ENCODE measurements at regions not wholly inside any gene's neighbourhood (a gene's known extent, or its start where the extent isn't known, plus 50 kb on each side); places are given as distances from the start of the nearest gene placed in this dataset.

GRCh38 chr10:3412071-3412582 is 239.5 kb upstream of the PITRM1 start:
- no peaks in the 10 kb centered on the region for H4K20me1 ChIP-seq (ENCODE audit: insufficient read depth)
- ChIA-PET CTCF (no interaction called here), POLR2A (no interaction called here)
- no peak overlapping the region for H3K9ac ChIP-seq
- H3K36me3 ChIP-seq (replicated peaks in 1 of 2; ENCODE audit: control insufficient read depth in 1 of 2, insufficient read depth in 2 of 2, low read length in 1 of 2), result no peaks in the 10 kb centered on the region
- no peaks in the 10 kb centered on the region for H3K9me2 ChIP-seq
- no peak overlapping the region for H3K27ac ChIP-seq (ENCODE audit: low read depth in 2 of 2, low read length in 1 of 2)
- H3K79me2 ChIP-seq (ENCODE audit: insufficient read depth), result no peaks in the 10 kb centered on the region
- no peak overlapping the region for H3K4me2 ChIP-seq
- 87% methylated on average over 3 of the region's 5 CpGs for WGBS (ENCODE audit: low lambda C conversion rate)
- no peaks in the 10 kb centered on the region; a peak in 1 of 4 replicates for H3K4me1 ChIP-seq (ENCODE audit: control insufficient read depth in 1 of 2, insufficient read depth in 2 of 2, low read depth in 1 of 2, low read length in 1 of 2)
- no peak overlapping the region for H2AFZ ChIP-seq (ENCODE audit: low read depth)
- no peak overlapping the region for H3K4me3 ChIP-seq (ENCODE audit: low read depth in 2 of 2, low read length in 1 of 2)
- TF ChIP-seq TAF1 (IDR thresholded peaks at IDR 0.05; ENCODE audit: borderline replicate concordance, low read depth, low read length) (no peak), MEF2A (IDR thresholded peaks at IDR 0.05; ENCODE audit: borderline replicate concordance, low read depth) (no peak), REST (IDR thresholded peaks at IDR 0.05; ENCODE audit: low read depth, low read length) (no peak), TCF12 (IDR thresholded peaks at IDR 0.05) (no peak), RAD21 (IDR thresholded peaks at IDR 0.05; ENCODE audit: low read length) (no peak), PBX3 (IDR thresholded peaks at IDR 0.05) (no peak), ELF1 (IDR thresholded peaks at IDR 0.05) (no peak), EP300 (IDR thresholded peaks at IDR 0.05; ENCODE audit: borderline replicate concordance in 1 of 2, low read depth in 1 of 2, low read length in 1 of 2) (no peak), RFX5 (IDR thresholded peaks at IDR 0.05; ENCODE audit: low read length) (no peak), RCOR1 (IDR thresholded peaks at IDR 0.05; ENCODE audit: low read length) (no peak), GABPA (IDR thresholded peaks at IDR 0.05; ENCODE audit: low read depth) (no peak), IRF3 (IDR thresholded peaks at IDR 0.05; ENCODE audit: low read depth, low read length) (no peak), SIN3A (IDR thresholded peaks at IDR 0.05; ENCODE audit: borderline replicate concordance, low read depth, low read length) (no peak), TEAD4 (IDR thresholded peaks at IDR 0.05; ENCODE audit: borderline replicate concordance, insufficient read depth) (no peak), CHD2 (IDR thresholded peaks at IDR 0.05; ENCODE audit: low read length, partially characterized antibody) (no peak)
- DNase-seq, result no peak
- H3K9me3 ChIP-seq, result no peaks in the 10 kb centered on the region
- H3F3A ChIP-seq (replicated peaks; ENCODE audit: insufficient read depth), result no peaks in the 10 kb centered on the region
- no peaks in the 10 kb centered on the region for H3K27me3 ChIP-seq (ENCODE audit: insufficient read depth)

All from SK-N-SH (cell line).